ENCODE measurements at regions not wholly inside any gene's neighbourhood (a gene's known extent, or its start where the extent isn't known, plus 50 kb on each side); places are given as distances from the start of the nearest gene placed in this dataset.

DNA sequence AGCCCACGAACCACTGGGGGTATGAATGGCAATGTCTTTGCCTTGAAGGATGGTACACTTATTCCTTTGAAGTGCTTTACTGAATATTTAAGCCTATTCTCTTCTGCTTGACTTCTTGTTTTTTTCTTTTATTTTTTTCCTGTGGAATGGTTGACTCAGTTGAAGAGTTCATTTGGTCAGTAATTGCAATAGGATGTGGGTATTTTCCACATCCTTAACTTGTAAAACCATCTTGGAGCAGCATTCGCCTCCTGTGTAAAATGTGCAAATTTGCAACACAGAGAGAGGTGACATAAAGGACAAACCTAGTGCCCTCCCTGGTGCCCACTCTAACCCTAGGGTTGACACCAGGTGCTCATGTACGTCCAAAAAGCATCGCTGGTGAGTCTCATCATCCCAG lies 347.0 kb downstream of the GATA3 start:
- Mint-ChIP-seq H3K4me3 (ENCODE audit: unreplicated experiment) (no peak overlapping the region), H3K4me1 (ENCODE audit: unreplicated experiment) (peaks cover 5% of the 10 kb centered on the region), H3K27ac (ENCODE audit: unreplicated experiment) (no peak overlapping the region), H3K9me3 (ENCODE audit: unreplicated experiment) (no peaks in the 10 kb centered on the region), H3K36me3 (ENCODE audit: low read depth, unreplicated experiment) (no peaks in the 10 kb centered on the region), H3K27me3 (ENCODE audit: unreplicated experiment) (no peaks in the 10 kb centered on the region)
- DNase-seq (ENCODE audit: low spot score): no peak
- no peak for TF ChIP-seq CTCF (IDR thresholded peaks at IDR 0.05; ENCODE audit: unreplicated experiment)

GRCh38 chr10:8402576-8402975 lies 348.1 kb downstream of the GATA3 start:
- Mint-ChIP-seq H3K27ac (ENCODE audit: unreplicated experiment) (no peak overlapping the region), H3K4me1 (ENCODE audit: unreplicated experiment) (peaks cover 5% of the 10 kb centered on the region), H3K4me3 (ENCODE audit: unreplicated experiment) (no peak overlapping the region), H3K27me3 (ENCODE audit: unreplicated experiment) (no peaks in the 10 kb centered on the region), H3K36me3 (ENCODE audit: low read depth, unreplicated experiment) (no peaks in the 10 kb centered on the region), H3K9me3 (ENCODE audit: unreplicated experiment) (no peaks in the 10 kb centered on the region)
- TF ChIP-seq CTCF (IDR thresholded peaks at IDR 0.05; ENCODE audit: unreplicated experiment): no peak
- DNase-seq (ENCODE audit: low spot score): no peak

- H3K36me3 Mint-ChIP-seq (ENCODE audit: low read depth, unreplicated experiment): no peaks in the 10 kb centered on the region
- H3K4me1 Mint-ChIP-seq (ENCODE audit: unreplicated experiment): peaks cover 3% of the 10 kb centered on the region
- no peak for TF ChIP-seq CTCF (IDR thresholded peaks at IDR 0.05; ENCODE audit: unreplicated experiment)
- DNase-seq (ENCODE audit: low spot score): peak; percentile 30
- H3K27ac Mint-ChIP-seq (ENCODE audit: unreplicated experiment): no peak overlapping the region
- no peaks in the 10 kb centered on the region for H3K9me3 Mint-ChIP-seq (ENCODE audit: unreplicated experiment)
- no peak overlapping the region for H3K4me3 Mint-ChIP-seq (ENCODE audit: unreplicated experiment)
- no peaks in the 10 kb centered on the region for H3K27me3 Mint-ChIP-seq (ENCODE audit: unreplicated experiment)
These were observed 349.4 kb downstream of the GATA3 start for GRCh38 chr10:8403711-8404371.

DNA sequence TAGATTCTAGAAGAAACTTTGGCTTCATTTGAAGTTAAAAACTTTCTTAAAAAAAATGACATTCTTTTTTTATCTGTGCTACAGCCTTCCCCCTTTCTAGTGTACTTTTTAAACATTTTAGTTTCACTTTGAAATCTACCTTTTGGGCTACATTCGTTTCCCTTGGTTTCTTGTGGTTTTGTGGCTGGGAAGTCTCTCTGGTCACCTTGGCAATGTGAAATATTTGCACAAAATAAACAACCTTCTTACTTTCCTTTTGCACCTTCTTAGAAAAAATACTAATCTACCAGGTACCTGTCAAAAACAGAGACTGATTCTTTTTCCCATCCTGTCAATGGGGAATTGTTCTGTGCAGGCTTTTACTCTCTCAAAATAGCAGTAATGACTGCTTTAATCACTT lies 350.2 kb downstream of the GATA3 start:
- no peak for TF ChIP-seq CTCF (IDR thresholded peaks at IDR 0.05; ENCODE audit: unreplicated experiment)
- H3K9me3 Mint-ChIP-seq (ENCODE audit: unreplicated experiment): no peaks in the 10 kb centered on the region
- H3K4me3 Mint-ChIP-seq (ENCODE audit: unreplicated experiment): no peak overlapping the region
- H3K4me1 Mint-ChIP-seq (ENCODE audit: unreplicated experiment): peaks cover 3% of the 10 kb centered on the region
- no peak for DNase-seq (ENCODE audit: low spot score)
- no peaks in the 10 kb centered on the region for H3K27me3 Mint-ChIP-seq (ENCODE audit: unreplicated experiment)
- H3K27ac Mint-ChIP-seq (ENCODE audit: unreplicated experiment): no peak overlapping the region
- H3K36me3 Mint-ChIP-seq (ENCODE audit: low read depth, unreplicated experiment): no peaks in the 10 kb centered on the region

DNA sequence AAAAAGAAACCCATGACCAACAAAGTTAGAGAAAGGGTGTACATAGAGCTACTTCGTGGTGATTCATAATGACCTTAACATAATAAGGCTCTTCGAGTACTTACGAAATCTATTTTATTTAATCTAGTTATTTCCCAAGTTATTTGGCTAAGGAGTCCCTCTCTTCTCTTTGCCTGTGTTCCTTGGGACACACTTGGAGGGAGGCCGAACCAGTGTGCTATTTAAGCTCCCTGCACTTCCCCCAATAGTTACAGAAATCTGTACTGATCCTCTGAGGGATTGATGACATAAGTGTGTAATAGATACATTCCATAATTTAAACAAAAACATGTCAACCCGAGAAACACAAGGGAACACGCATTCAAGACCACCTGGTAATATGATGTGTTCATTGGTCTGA lies 351.1 kb downstream of the GATA3 start:
- DNase-seq (ENCODE audit: low spot score): no peak
- Mint-ChIP-seq H3K27ac (ENCODE audit: unreplicated experiment) (no peak overlapping the region), H3K4me3 (ENCODE audit: unreplicated experiment) (no peak overlapping the region), H3K9me3 (ENCODE audit: unreplicated experiment) (no peaks in the 10 kb centered on the region), H3K27me3 (ENCODE audit: unreplicated experiment) (no peaks in the 10 kb centered on the region), H3K36me3 (ENCODE audit: low read depth, unreplicated experiment) (no peaks in the 10 kb centered on the region), H3K4me1 (ENCODE audit: unreplicated experiment) (no peaks in the 10 kb centered on the region)
- no peak for TF ChIP-seq CTCF (IDR thresholded peaks at IDR 0.05; ENCODE audit: unreplicated experiment)
